Ectodermal cell (in vitro differentiated cells): ENCODE measurements at regions not wholly inside any gene's neighbourhood (a gene's known extent, or its start where the extent isn't known, plus 50 kb on each side); places are given as distances from the start of the nearest gene placed in this dataset.

ENCODE experiments used
- H3K27ac ChIP-seq: 2 replicates; pipeline ENCODE4 v1.7.0; 2013; ENCODE audit warnings: mild to moderate bottlenecking, low read depth, low read length; ENCODE audit not compliant: insufficient read depth, poor library complexity, severe bottlenecking
- H3K27me3 ChIP-seq: 2 replicates; pipeline ENCODE4 v1.7.0; 2013; ENCODE audit warnings: mild to moderate bottlenecking, low read length; ENCODE audit not compliant: insufficient read depth, control insufficient read depth, poor library complexity, severe bottlenecking
- H3K36me3 ChIP-seq: one replicate; pipeline ENCODE4 v1.7.0; 2013; ENCODE audit warnings: low read length; ENCODE audit not compliant: control insufficient read depth, insufficient read depth
- H3K4me1 ChIP-seq: one replicate; pipeline ENCODE4 v1.7.0; 2013; ENCODE audit warnings: low read length; ENCODE audit not compliant: control insufficient read depth, insufficient read depth
- H3K4me3 ChIP-seq: 2 replicates; pipeline ENCODE4 v1.7.0; 2013; ENCODE audit warnings: low read depth, low read length, control low read depth; ENCODE audit not compliant: insufficient read depth
- H3K9me3 ChIP-seq: 2 replicates; pipeline ENCODE4 v1.7.0; 2013; ENCODE audit warnings: mild to moderate bottlenecking, low read length, moderate library complexity; ENCODE audit not compliant: control insufficient read depth
- WGBS, 2 experiments: methylation state at CpG; one replicate each; pipeline ENCODE4 v1.1.7; 2013; ENCODE audit warnings: missing lambda C conversion rate in 2 of 2; 5-methylcytosine and 5-hydroxymethylcytosine counted together

- H3K9me3 ChIP-seq: no peaks in the 10 kb centered on the region
- 93% methylated on average over 13 of the region's 13 CpGs for WGBS, 2 experiments
- H3K36me3 ChIP-seq: no peaks in the 10 kb centered on the region
- H3K4me3 ChIP-seq: no peak overlapping the region
- no peaks in the 10 kb centered on the region for H3K4me1 ChIP-seq
- no peaks in the 10 kb centered on the region for H3K27me3 ChIP-seq
- H3K27ac ChIP-seq: no peak overlapping the region
Observed at GRCh38 chr22:49322231-49322630, 505.4 kb downstream of the BRD1 start.

- H3K4me1 ChIP-seq: no peaks in the 10 kb centered on the region
- WGBS, 2 experiments: 88 to 91% methylated on average over 33 of the region's 33 CpGs
- no peaks in the 10 kb centered on the region for H3K9me3 ChIP-seq
- H3K27ac ChIP-seq: no peak overlapping the region
- no peak overlapping the region for H3K4me3 ChIP-seq
- no peaks in the 10 kb centered on the region for H3K27me3 ChIP-seq
- no peaks in the 10 kb centered on the region for H3K36me3 ChIP-seq
Observed at GRCh38 chr22:49321477-49322055, 506.1 kb downstream of the BRD1 start.

- WGBS, 2 experiments: 88 to 91% methylated on average over 21 to 24 of the region's 29 CpGs
- Histone ChIP-seq H3K4me1 (no peaks in the 10 kb centered on the region), H3K36me3 (no peaks in the 10 kb centered on the region), H3K4me3 (no peak overlapping the region), H3K9me3 (no peaks in the 10 kb centered on the region), H3K27me3 (no peaks in the 10 kb centered on the region), H3K27ac (no peak overlapping the region)
Observed at GRCh38 chr22:49320714-49321476, 506.8 kb downstream of the BRD1 start.

GRCh38 chr22:49317369-49317768 lies 510.3 kb downstream of the BRD1 start:
- H3K27me3 ChIP-seq: no peaks in the 10 kb centered on the region
- WGBS, 2 experiments: 55 to 74% methylated on average over 4 to 5 of the region's 5 CpGs
- H3K4me1 ChIP-seq: no peaks in the 10 kb centered on the region

GRCh38 chr22:49312601-49313000 lies 515.1 kb downstream of the BRD1 start:
- no peaks in the 10 kb centered on the region for H3K36me3 ChIP-seq
- no peaks in the 10 kb centered on the region for H3K9me3 ChIP-seq
- no peak overlapping the region for H3K4me3 ChIP-seq
- H3K4me1 ChIP-seq: no peaks in the 10 kb centered on the region
- H3K27me3 ChIP-seq: no peaks in the 10 kb centered on the region
- 68 to 69% methylated on average over 2 of the region's 2 CpGs for WGBS, 2 experiments
- no peak overlapping the region for H3K27ac ChIP-seq

More at GRCh38 chr22:49317369-49317768, 510.3 kb downstream of the BRD1 start:
- Histone ChIP-seq H3K4me3 (no peak overlapping the region), H3K27ac (no peak overlapping the region), H3K36me3 (no peaks in the 10 kb centered on the region), H3K9me3 (no peaks in the 10 kb centered on the region)

GRCh38 chr22:49310354-49310753 lies 517.3 kb downstream of the BRD1 start:
- H3K4me3 ChIP-seq: no peak overlapping the region
- no peaks in the 10 kb centered on the region for H3K9me3 ChIP-seq
- H3K36me3 ChIP-seq: no peaks in the 10 kb centered on the region
- no peak overlapping the region for H3K27ac ChIP-seq
- no peaks in the 10 kb centered on the region for H3K27me3 ChIP-seq
- 95 to 96% methylated on average over 11 of the region's 11 CpGs for WGBS, 2 experiments
- H3K4me1 ChIP-seq: no peaks in the 10 kb centered on the region

GRCh38 chr22:49308300-49308699 lies 519.4 kb downstream of the BRD1 start:
- no peak overlapping the region for H3K27ac ChIP-seq
- H3K4me1 ChIP-seq: no peaks in the 10 kb centered on the region
- no peaks in the 10 kb centered on the region for H3K9me3 ChIP-seq
- no peak overlapping the region for H3K4me3 ChIP-seq
- H3K36me3 ChIP-seq: no peaks in the 10 kb centered on the region
- no peaks in the 10 kb centered on the region for H3K27me3 ChIP-seq
- WGBS, 2 experiments: 92% methylated on average over 11 of the region's 11 CpGs

- Histone ChIP-seq H3K4me3 (no peak overlapping the region), H3K4me1 (no peaks in the 10 kb centered on the region), H3K9me3 (no peaks in the 10 kb centered on the region), H3K27me3 (no peaks in the 10 kb centered on the region), H3K36me3 (no peaks in the 10 kb centered on the region), H3K27ac (no peak overlapping the region)
- 94 to 95% methylated on average over 16 of the region's 16 CpGs for WGBS, 2 experiments
Observed at GRCh38 chr22:49307870-49308269, 519.8 kb downstream of the BRD1 start.

- no peaks in the 10 kb centered on the region for H3K36me3 ChIP-seq
- no peaks in the 10 kb centered on the region for H3K4me1 ChIP-seq
- H3K9me3 ChIP-seq: no peaks in the 10 kb centered on the region
- 78 to 85% methylated on average over 2 of the region's 2 CpGs for WGBS, 2 experiments
- H3K4me3 ChIP-seq: no peak overlapping the region
- no peaks in the 10 kb centered on the region for H3K27me3 ChIP-seq
- no peak overlapping the region for H3K27ac ChIP-seq
Observed at GRCh38 chr22:49307481-49307830, 520.2 kb downstream of the BRD1 start.

GRCh38 chr22:49306632-49307480 lies 520.8 kb downstream of the BRD1 start:
- Histone ChIP-seq H3K27ac (no peak overlapping the region), H3K27me3 (no peaks in the 10 kb centered on the region), H3K36me3 (no peaks in the 10 kb centered on the region), H3K4me3 (no peak overlapping the region), H3K4me1 (no peaks in the 10 kb centered on the region), H3K9me3 (no peaks in the 10 kb centered on the region)
- 89 to 91% methylated on average over 30 to 31 of the region's 31 CpGs for WGBS, 2 experiments
